Calu3 (cell line): ENCODE measurements at regions not wholly inside any gene's neighbourhood (a gene's known extent, or its start where the extent isn't known, plus 50 kb on each side); places are given as distances from the start of the nearest gene placed in this dataset.

Experiments
- BruUV-seq: library from RNA; stranded (reverse); fragments of 400-500 nt; replicated peaks from 2 replicates; lab custom pipeline; 2021; lab: Mats Ljungman, UMichigan
- CTCF ChIA-PET: fragments of 300-600 bp; sonication (Branson Sonifier 250); formaldehyde crosslinking; loops from one replicate; lab custom pipeline; 2022; ENCODE audit warnings: antibody characterized with exemption; lab: Charles Lee
- DNase-seq: peaks from one replicate; pipeline ENCODE4 v3.0.0; 2022
- H3K27ac Mint-ChIP-seq: one replicate; pipeline ENCODE4 v1.8.0; 2022; ENCODE audit warnings: mixed read lengths; ENCODE audit not compliant: unreplicated experiment
- H3K27me3 Mint-ChIP-seq: one replicate; pipeline ENCODE4 v1.8.0; 2022; ENCODE audit warnings: mixed read lengths; ENCODE audit not compliant: unreplicated experiment
- H3K36me3 Mint-ChIP-seq: one replicate; pipeline ENCODE4 v1.8.0; 2022; ENCODE audit warnings: mild to moderate bottlenecking, moderate library complexity, mixed read lengths; ENCODE audit not compliant: insufficient read depth, unreplicated experiment
- H3K4me1 Mint-ChIP-seq: one replicate; pipeline ENCODE4 v1.8.0; 2022; ENCODE audit warnings: mild to moderate bottlenecking, low read depth, mixed read lengths; ENCODE audit not compliant: unreplicated experiment
- H3K4me3 Mint-ChIP-seq: one replicate; pipeline ENCODE4 v1.8.0; 2022; ENCODE audit warnings: mild to moderate bottlenecking, low read depth, moderate library complexity, mixed read lengths; ENCODE audit not compliant: unreplicated experiment
- H3K9me3 Mint-ChIP-seq: one replicate; pipeline ENCODE4 v1.8.0; 2022; ENCODE audit warnings: low read depth, mixed read lengths; ENCODE audit not compliant: unreplicated experiment
- intact Hi-C: fragments of 100-400 bp; cut with micrococcal nuclease; formaldehyde crosslinking; loops from one replicate; pipeline ENCODE4 v1.10.0; 2022; ENCODE audit not compliant: unreplicated experiment
- TF ChIP-seq, protein P1 (sequence below): fragments of 200-600 bp; IDR thresholded peaks from one replicate; pipeline ENCODE4 v1.8.0; 2022; ENCODE audit warnings: antibody characterized with exemption; ENCODE audit not compliant: unreplicated experiment

DNA sequence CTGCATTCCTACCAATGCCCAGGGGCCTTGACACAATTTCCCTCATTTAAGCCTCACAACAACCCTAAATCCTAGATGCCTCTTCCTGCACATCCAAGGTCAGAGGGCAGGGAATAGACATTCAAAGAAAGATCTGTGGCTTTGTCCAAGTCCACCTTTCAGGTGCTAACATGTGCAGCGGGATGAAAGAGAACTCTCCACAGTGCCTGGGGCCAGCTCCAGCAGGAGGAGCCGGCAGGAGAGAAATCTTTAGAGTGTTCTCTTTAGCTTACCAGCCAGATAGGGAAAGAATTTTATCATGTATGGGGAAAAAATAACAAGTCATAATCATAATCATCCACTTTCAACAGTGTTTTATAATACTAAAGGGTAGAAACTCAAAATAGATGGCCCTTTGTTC, 319.7 kb downstream of the MATN1 start:
- no peaks in the 10 kb centered on the region for H3K9me3 Mint-ChIP-seq
- H3K36me3 Mint-ChIP-seq: no peaks in the 10 kb centered on the region
- TF ChIP-seq, protein P1, sequence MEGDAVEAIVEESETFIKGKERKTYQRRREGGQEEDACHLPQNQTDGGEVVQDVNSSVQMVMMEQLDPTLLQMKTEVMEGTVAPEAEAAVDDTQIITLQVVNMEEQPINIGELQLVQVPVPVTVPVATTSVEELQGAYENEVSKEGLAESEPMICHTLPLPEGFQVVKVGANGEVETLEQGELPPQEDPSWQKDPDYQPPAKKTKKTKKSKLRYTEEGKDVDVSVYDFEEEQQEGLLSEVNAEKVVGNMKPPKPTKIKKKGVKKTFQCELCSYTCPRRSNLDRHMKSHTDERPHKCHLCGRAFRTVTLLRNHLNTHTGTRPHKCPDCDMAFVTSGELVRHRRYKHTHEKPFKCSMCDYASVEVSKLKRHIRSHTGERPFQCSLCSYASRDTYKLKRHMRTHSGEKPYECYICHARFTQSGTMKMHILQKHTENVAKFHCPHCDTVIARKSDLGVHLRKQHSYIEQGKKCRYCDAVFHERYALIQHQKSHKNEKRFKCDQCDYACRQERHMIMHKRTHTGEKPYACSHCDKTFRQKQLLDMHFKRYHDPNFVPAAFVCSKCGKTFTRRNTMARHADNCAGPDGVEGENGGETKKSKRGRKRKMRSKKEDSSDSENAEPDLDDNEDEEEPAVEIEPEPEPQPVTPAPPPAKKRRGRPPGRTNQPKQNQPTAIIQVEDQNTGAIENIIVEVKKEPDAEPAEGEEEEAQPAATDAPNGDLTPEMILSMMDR: no peak
- H3K4me3 Mint-ChIP-seq: no peak overlapping the region
- no peak for DNase-seq
- peaks cover 95% of the 10 kb centered on the region for H3K27me3 Mint-ChIP-seq
- no peak overlapping the region for H3K27ac Mint-ChIP-seq
- intact Hi-C loops: no loop called here
- CTCF ChIA-PET: no interaction called here
- no peaks in the 10 kb centered on the region for H3K4me1 Mint-ChIP-seq
- no TSS peak for BruUV-seq

DNA sequence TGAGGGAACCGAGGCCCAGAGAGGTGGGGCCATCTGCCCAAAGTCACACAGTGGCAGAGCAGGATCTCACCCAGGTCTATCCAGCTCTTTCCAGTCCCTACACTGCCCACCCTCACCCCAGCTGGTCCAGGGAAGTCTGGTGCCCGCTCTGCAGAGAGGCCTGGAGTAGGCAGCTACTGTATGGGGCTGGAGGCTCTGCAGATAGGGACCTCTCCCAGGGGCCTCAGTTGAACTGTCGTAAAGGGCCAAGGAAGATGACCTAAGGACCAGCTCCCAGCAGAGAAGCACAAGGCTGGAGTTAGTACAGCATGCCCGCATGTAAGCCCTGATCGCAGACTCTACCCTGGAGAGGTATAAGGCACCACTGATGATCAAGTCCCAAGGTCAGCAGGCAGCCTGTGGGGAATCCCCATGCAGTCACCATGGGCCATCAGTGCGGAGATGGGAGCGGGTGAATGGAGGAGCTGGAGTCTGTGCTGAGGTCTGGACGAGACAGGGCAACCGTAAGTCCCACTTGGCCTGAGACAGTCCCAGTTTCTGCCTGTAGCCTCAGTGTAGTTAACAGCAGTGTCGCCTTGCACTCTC, 320.2 kb downstream of the MATN1 start:
- CTCF ChIA-PET: no interaction called here
- Mint-ChIP-seq H3K9me3 (no peaks in the 10 kb centered on the region), H3K4me1 (no peaks in the 10 kb centered on the region), H3K27me3 (peaks cover 95% of the 10 kb centered on the region), H3K4me3 (no peak overlapping the region), H3K27ac (no peak overlapping the region), H3K36me3 (no peaks in the 10 kb centered on the region)
- BruUV-seq: no TSS peak
- TF ChIP-seq, protein P1: no peak
- intact Hi-C loops: no loop called here
- no peak for DNase-seq

DNA sequence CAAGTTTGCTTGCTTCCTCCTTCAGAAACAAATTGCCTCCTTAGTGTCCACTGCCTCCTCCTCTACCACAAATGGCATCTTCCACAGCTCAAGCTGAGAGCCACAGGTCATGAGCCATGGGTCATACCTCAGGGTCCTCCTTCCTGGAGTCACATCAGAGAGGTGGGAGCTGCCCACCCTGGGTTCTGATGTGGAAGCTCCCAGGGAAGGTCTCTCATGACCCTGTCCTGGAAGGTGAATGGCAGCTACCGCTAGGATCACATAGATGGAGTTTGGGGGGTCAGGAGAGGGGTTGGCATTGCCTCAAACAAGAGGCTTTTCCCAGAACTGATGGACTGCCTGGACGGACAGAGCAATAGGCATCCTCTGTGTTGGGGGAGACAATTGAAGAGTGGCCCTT, 321.4 kb downstream of the MATN1 start:
- Mint-ChIP-seq H3K27me3 (peaks cover 95% of the 10 kb centered on the region), H3K36me3 (no peaks in the 10 kb centered on the region), H3K4me1 (no peaks in the 10 kb centered on the region), H3K27ac (no peak overlapping the region), H3K4me3 (no peak overlapping the region), H3K9me3 (no peaks in the 10 kb centered on the region)
- CTCF ChIA-PET: no interaction called here
- no TSS peak for BruUV-seq
- no peak for DNase-seq
- intact Hi-C loops: no loop called here
- TF ChIP-seq, protein P1: no peak

DNA sequence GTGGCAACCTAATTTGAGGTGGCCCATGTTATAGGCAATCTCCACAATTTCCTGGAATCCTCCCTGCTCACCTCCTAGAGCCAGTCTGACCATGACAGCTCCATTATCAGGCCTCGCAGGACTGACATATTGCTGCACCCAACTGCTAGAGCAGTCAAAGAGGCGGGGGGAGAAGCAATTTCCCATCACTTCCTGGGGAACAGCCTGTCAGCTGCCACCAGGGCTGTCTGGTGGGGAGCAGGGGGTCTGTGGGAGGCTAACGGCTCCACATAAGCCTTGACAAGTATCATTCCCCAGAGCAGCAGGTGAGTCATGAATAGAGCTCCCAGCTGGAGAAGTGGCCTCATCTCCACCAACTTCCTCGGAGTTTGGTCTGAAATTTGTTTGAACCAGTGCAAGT, 322.9 kb downstream of the MATN1 start:
- CTCF ChIA-PET: no interaction called here
- Mint-ChIP-seq H3K36me3 (no peaks in the 10 kb centered on the region), H3K27ac (no peak overlapping the region), H3K4me3 (no peak overlapping the region), H3K4me1 (no peaks in the 10 kb centered on the region), H3K9me3 (no peaks in the 10 kb centered on the region), H3K27me3 (peaks cover 95% of the 10 kb centered on the region)
- BruUV-seq: no TSS peak
- no peak for DNase-seq
- intact Hi-C loops: no loop called here
- TF ChIP-seq, protein P1: no peak
